ENCODE measurements at regions not wholly inside any gene's neighbourhood (a gene's known extent, or its start where the extent isn't known, plus 50 kb on each side); places are given as distances from the start of the nearest gene placed in this dataset.

- TF ChIP-seq SIN3A (IDR thresholded peaks at IDR 0.05; ENCODE audit: borderline replicate concordance, insufficient read depth, low read depth, low read length), result no peak
- TF ChIP-seq, protein P1, sequence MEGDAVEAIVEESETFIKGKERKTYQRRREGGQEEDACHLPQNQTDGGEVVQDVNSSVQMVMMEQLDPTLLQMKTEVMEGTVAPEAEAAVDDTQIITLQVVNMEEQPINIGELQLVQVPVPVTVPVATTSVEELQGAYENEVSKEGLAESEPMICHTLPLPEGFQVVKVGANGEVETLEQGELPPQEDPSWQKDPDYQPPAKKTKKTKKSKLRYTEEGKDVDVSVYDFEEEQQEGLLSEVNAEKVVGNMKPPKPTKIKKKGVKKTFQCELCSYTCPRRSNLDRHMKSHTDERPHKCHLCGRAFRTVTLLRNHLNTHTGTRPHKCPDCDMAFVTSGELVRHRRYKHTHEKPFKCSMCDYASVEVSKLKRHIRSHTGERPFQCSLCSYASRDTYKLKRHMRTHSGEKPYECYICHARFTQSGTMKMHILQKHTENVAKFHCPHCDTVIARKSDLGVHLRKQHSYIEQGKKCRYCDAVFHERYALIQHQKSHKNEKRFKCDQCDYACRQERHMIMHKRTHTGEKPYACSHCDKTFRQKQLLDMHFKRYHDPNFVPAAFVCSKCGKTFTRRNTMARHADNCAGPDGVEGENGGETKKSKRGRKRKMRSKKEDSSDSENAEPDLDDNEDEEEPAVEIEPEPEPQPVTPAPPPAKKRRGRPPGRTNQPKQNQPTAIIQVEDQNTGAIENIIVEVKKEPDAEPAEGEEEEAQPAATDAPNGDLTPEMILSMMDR (IDR thresholded peaks at IDR 0.05), result no peak
Observed at GRCh38 chr20:40821429-40821828, 132.4 kb upstream of the MAFB start.

Data from Panc1 (cell line).